ENCODE measurements at regions not wholly inside any gene's neighbourhood (a gene's known extent, or its start where the extent isn't known, plus 50 kb on each side); places are given as distances from the start of the nearest gene placed in this dataset.

DNA sequence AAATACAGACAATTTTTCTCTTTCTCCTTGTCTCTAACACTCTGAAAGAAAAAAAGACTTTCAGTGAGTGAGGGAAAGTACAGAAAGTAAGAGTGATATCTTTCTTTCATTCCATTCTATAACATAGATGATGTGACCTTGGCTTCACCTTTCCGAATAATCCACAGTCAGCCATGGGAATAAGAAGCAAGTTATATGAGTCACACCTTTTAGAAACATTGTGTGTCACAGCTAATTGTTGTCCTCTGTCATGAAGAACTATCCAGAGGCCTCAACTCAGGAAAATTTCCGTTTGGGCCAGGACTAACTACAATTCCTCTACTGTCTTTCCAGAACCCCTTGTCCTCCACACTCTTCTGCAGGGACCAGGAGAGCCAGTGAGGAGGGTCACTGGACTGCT, 209.7 kb upstream of the FAR2 start:
- no peak overlapping the region for H3K4me3 ChIP-seq (ENCODE audit: low read depth, low read length)
- DNase-seq (ENCODE audit: low read depth, low spot score): no peak
- TF ChIP-seq, protein P1, sequence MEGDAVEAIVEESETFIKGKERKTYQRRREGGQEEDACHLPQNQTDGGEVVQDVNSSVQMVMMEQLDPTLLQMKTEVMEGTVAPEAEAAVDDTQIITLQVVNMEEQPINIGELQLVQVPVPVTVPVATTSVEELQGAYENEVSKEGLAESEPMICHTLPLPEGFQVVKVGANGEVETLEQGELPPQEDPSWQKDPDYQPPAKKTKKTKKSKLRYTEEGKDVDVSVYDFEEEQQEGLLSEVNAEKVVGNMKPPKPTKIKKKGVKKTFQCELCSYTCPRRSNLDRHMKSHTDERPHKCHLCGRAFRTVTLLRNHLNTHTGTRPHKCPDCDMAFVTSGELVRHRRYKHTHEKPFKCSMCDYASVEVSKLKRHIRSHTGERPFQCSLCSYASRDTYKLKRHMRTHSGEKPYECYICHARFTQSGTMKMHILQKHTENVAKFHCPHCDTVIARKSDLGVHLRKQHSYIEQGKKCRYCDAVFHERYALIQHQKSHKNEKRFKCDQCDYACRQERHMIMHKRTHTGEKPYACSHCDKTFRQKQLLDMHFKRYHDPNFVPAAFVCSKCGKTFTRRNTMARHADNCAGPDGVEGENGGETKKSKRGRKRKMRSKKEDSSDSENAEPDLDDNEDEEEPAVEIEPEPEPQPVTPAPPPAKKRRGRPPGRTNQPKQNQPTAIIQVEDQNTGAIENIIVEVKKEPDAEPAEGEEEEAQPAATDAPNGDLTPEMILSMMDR (IDR thresholded peaks at IDR 0.05; ENCODE audit: low read depth, low read length): no peak
- in situ Hi-C loops (cut with HindIII; ENCODE audit: low sequenced_read_pairs): no loop called here

DNA sequence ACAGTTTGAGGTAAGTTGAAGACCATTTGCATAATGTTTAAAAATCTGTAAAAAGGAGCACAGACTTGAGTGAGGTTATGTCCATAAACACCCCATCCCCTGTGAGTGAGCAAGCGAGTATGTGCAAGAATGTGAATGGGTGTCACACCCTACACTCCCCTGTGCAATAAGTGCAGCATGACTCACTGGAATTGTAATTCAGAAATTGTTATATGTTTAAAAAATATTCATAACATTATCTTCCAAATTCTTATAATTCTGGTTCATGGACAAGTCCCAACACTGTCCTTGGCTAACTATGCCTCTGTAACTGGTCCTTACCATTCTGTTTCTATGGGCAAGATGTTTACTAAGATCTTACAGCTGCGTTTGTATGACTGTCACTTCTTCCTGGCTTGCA, 207.8 kb upstream of the FAR2 start:
- DNase-seq (ENCODE audit: low read depth, low spot score): no peak
- TF ChIP-seq, protein P1 (IDR thresholded peaks at IDR 0.05; ENCODE audit: low read depth, low read length): no peak
- no peak overlapping the region for H3K4me3 ChIP-seq (ENCODE audit: low read depth, low read length)
- in situ Hi-C loops (cut with HindIII; ENCODE audit: low sequenced_read_pairs): no loop called here

DNA sequence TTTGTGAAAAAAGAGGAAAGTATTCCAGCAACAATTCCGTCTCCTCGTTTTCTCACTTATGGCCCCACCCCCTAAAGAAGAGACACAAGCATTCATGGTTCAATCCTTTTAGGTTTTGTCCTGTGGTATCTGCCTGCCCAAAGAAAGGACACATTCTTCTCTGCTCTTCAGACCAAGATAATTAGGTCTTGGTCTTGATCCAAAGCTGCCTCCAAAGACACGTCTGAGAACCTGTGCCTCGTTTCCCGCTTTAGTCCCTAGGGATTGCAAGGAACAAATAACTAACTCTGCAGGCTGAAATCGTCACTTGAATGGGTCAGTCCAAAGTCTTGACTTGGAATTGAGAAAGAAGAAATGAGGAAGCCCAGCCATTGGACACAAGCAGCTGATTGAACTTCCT, 202.7 kb upstream of the FAR2 start:
- H3K4me3 ChIP-seq (ENCODE audit: low read depth, low read length): no peak overlapping the region
- in situ Hi-C loops (cut with HindIII; ENCODE audit: low sequenced_read_pairs): no loop called here
- no peak for DNase-seq (ENCODE audit: low read depth, low spot score)
- TF ChIP-seq, protein P1 (IDR thresholded peaks at IDR 0.05; ENCODE audit: low read depth, low read length): no peak

DNA sequence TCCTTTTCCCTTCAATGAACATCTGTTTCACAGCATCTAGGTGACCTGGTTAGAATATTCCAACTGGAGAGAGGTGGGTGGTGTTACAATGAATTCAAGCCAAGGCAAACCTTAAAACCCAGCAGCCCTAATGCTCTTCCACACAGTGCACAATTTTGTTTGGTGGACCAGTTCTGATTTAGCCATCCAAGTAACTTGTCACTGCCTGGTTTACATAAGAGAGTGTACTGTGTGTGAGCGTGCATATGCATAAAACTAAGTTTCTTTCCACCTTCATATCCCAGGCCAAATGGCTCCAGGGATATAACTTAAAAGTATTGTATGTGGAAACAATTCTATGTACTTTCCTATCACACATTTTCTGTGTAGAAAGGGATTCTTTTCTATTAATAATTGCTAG, 200.4 kb upstream of the FAR2 start:
- in situ Hi-C loops (cut with HindIII; ENCODE audit: low sequenced_read_pairs): no loop called here
- TF ChIP-seq, protein P1 (IDR thresholded peaks at IDR 0.05; ENCODE audit: low read depth, low read length): no peak
- DNase-seq (ENCODE audit: low read depth, low spot score): no peak
- H3K4me3 ChIP-seq (ENCODE audit: low read depth, low read length): no peak overlapping the region

DNA sequence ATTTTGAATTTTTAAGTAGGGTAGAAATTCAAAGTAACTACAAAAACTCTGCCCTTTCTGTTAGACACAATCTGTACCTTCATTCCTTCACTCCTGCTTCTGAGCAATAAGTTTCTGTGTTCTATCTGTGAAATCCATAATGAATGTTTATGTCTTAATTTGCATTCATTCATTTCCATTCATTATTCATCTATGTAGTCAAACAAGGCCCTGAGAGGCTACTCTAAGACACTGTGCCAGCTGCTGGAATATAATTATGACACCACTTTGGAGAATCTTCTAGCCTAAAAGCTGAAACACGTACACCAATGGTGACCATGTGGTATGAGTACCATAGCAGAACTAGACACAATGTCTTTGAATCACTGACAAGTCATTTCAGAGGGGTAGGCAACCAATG, 199.9 kb upstream of the FAR2 start:
- TF ChIP-seq, protein P1 (IDR thresholded peaks at IDR 0.05; ENCODE audit: low read depth, low read length): no peak

DNA sequence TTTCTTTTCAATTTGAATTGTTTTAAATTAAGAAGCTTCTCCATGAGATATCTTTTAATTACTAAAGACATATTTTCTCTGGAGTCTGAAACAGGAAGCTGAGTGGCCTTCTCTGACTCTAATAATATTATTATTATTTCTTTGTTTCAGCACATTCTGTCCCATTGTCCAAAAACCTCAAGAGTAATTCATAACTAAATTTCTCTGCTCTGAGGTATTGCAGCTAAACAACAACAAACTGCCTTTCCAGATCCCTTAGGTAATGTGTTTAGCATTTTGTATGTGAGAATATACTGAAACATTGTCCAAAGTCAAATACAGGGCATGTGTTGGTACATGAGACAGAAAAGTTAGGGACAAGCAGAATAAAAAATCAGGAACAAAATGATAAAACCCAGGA, 199.0 kb upstream of the FAR2 start:
- in situ Hi-C loops (cut with HindIII; ENCODE audit: low sequenced_read_pairs): no loop called here
- H3K4me3 ChIP-seq (ENCODE audit: low read depth, low read length): no peak overlapping the region
- no peak for DNase-seq (ENCODE audit: low read depth, low spot score)
- TF ChIP-seq, protein P1 (IDR thresholded peaks at IDR 0.05; ENCODE audit: low read depth, low read length): no peak

More for the DNA sequence above, 199.9 kb upstream of the FAR2 start:
- no peak for DNase-seq (ENCODE audit: low read depth, low spot score)
- no peak overlapping the region for H3K4me3 ChIP-seq (ENCODE audit: low read depth, low read length)
- in situ Hi-C loops (cut with HindIII; ENCODE audit: low sequenced_read_pairs): no loop called here

DNA sequence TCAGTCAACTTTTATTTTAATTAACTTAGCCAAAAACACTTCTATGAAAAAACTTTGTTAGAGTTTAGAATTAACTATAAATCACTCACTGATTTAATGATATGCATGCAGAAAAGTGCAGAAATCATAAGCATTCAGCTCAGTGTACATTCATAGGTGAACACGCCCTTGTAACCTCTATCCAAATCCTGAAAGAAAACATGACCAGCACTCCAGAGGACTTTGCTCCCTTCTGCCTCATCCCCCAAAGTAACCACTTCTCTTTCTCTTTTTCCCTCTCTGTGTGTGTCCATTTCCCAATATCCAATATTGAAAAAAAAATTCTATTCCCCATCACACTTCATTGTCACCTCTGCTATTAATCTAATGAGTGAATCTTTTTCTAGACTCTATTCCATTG, 197.1 kb upstream of the FAR2 start:
- in situ Hi-C loops (cut with HindIII; ENCODE audit: low sequenced_read_pairs): no loop called here
- H3K4me3 ChIP-seq (ENCODE audit: low read depth, low read length): no peak overlapping the region
- TF ChIP-seq, protein P1 (IDR thresholded peaks at IDR 0.05; ENCODE audit: low read depth, low read length): no peak
- DNase-seq (ENCODE audit: low read depth, low spot score): no peak
